ENCODE measurements at regions not wholly inside any gene's neighbourhood (a gene's known extent, or its start where the extent isn't known, plus 50 kb on each side); places are given as distances from the start of the nearest gene placed in this dataset.
A peak's percentile ranks its signal among the peaks of the same experiment; 100 is the strongest.

- no peak for DNase-seq (ENCODE audit: low spot score)
These were observed 89.1 kb downstream of the BBS10 start for GRCh38 chr12:76259106-76259505.

- DNase-seq (ENCODE audit: low spot score) = no peak
These were observed 91.3 kb downstream of the BBS10 start for GRCh38 chr12:76256904-76257303.

GRCh38 chr12:76256321-76256720 is 91.9 kb downstream of the BBS10 start:
- no peak for DNase-seq (ENCODE audit: low spot score)

GRCh38 chr12:76255692-76256091 is 92.5 kb downstream of the BBS10 start:
- DNase-seq (ENCODE audit: low spot score) = no peak

- DNase-seq (ENCODE audit: low spot score) = no peak
These were observed 92.9 kb downstream of the BBS10 start for GRCh38 chr12:76255281-76255680.

DNA sequence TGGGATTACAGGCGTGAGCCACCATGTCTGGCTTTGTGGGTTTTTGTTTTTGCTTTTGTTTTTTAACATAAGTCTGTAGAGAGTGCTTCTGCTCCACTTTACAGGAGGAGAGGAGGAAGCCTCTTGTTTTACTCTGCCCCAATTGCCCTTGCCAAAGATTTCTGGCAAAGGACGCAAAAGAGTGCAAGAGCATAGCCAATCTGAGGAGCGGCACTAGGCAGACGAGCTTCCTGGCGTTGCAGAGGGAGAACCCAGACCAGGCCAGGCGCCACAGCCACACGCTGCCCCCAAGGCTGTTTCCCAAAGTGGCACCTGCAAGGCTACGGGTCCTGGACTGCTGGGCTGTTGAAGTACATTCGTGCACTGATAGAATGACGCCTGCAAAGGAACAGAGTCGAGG is 96.2 kb downstream of the BBS10 start:
- no peak for DNase-seq (ENCODE audit: low spot score)

GRCh38 chr12:76250256-76250655 is 98.0 kb downstream of the BBS10 start:
- no peak for DNase-seq (ENCODE audit: low spot score)

DNA sequence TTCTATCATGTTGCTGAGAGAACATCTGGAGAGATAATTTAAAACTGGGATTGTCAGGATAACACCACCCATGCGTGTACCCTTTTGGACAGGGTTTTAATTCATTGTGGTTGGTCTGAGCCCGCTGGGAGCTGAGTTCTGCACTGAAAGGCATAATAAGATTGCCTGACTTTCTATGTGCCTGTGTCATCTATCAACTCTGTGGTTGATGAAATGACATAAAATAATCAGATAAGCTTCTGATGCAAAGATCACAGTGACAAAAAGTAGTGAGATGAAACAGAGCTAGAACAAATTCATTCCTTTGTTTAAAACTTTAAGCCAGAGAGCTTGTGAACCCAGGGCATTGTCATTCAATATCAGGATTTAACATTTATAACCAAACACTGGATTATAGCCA is 98.7 kb downstream of the BBS10 start:
- DNase-seq (ENCODE audit: low spot score) = no peak

- DNase-seq (ENCODE audit: low spot score) = no peak
These were observed 100.2 kb downstream of the BBS10 start for GRCh38 chr12:76247992-76248391.

- no peak for DNase-seq (ENCODE audit: low spot score)
These were observed 101.1 kb downstream of the BBS10 start for GRCh38 chr12:76247026-76247646.

GRCh38 chr12:76246611-76247010 is 101.6 kb downstream of the BBS10 start:
- no peak for DNase-seq (ENCODE audit: low spot score)

DNA sequence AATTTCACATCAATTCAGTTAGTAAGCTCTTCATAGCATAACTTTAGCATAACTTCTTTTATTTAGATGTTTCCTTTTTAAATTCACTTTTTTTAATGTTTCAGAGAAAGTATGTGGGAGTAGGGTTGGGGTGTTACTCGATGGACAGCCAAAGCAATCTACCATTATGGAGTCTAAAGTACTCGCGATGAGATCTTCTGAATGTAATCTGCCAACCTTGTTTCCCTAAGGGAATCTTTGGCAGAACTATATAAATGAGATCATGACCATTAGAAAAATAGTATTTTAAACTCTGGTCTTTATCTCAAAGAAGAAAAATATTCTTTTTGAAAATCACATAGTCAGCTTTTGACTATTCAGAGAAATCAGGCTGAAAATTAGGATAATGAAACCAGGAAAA is 103.9 kb downstream of the BBS10 start:
- DNase-seq (ENCODE audit: low spot score) = no peak

- DNase-seq (ENCODE audit: low spot score) = no peak
These were observed 105.2 kb downstream of the BBS10 start for GRCh38 chr12:76242813-76243550.

- no peak for DNase-seq (ENCODE audit: low spot score)
These were observed 106.8 kb downstream of the BBS10 start for GRCh38 chr12:76241371-76241770.

- no peak for DNase-seq (ENCODE audit: low spot score)
These were observed 107.9 kb downstream of the BBS10 start for GRCh38 chr12:76240281-76240680.

GRCh38 chr12:76238688-76239087 is 109.5 kb downstream of the BBS10 start:
- no peak for DNase-seq (ENCODE audit: low spot score)

DNA sequence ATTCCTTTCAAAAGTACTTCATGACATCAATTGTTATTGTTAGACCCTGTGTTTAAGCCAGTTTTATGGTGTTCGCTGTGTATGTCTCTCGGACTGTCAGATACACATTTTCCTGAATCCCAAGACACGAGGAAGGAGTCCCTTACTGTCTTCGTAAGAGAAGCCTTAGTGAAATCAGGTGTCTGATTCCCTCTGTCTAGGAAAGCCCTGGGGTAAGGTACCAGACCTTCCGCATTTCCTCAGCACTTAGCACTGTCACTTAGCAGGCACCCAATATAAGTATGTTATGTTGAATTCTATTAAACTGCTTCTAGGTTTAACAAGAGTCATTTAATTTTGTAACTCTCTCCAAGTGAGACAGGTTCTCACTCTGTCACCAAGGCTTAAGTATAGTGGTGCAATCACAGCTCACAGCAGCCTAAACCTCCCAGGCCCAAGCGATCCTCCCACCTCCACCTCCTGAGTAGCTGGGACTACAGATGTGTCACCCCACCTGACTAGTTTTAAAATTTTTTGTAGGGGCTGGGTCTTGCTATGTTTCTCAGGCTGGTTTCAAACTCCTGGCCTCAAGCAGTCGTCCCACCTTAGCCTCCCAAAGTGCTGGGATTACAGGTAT is 111.0 kb downstream of the BBS10 start:
- no peak for DNase-seq (ENCODE audit: low spot score)

DNA sequence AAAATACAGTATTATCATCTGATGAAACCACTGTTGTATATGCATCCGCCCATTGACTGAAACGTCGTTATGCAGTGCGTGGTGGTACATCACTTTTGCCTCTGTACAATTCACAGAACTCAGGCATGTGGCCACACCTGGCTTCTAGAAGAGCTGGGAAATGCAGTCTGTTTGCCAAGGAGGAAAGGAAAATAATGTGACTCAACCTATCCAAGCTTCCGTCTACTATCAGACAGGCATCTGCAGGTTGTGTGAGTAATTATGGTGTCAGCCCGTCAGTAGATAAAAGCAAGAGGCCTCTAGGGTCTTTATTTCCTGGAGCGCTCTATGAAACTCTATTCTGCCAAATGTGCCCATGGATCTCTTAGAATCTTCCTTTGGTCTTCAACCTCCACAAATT is 111.6 kb downstream of the BBS10 start:
- DNase-seq (ENCODE audit: low spot score) = peak; percentile 82

DNA sequence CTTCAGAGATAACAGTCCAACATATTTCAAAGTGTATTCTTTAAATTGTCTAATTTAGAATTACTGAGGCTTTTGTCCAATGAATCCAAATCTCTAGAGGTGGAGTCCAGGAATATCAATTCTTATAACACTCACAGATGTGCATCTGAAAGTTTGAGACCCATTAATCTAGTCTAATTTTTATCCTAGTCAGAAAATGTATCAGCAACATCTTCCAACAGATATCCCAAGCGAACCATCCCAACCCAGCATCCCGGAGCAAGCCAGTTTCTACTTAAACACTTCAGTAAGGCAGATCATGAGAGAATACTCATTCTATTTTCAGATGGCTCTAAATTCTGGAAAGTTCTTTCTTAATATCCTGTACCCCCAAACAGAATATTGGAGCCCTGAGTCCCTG is 113.5 kb downstream of the BBS10 start:
- DNase-seq (ENCODE audit: low spot score) = no peak

DNA sequence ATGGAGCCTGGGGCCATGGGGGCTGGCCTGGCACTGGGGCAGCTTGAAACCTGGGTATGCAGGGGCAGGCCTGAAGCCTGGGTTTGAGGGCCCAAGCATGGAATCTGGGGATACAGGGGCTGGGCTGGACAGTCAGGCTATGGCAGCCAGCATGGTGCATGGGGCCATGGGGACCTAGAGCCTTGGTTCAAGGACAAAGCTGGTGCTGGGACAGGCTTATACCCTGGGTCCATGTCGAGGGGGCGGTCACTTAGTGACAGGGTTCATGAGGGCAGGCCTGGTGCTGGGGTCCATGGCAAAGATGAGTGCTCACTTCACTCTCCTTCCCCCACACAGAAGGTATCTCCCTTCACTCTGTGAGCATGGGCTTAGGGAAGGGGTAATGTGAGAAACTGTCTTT is 116.2 kb downstream of the BBS10 start:
- no peak for DNase-seq (ENCODE audit: low spot score)

DNA sequence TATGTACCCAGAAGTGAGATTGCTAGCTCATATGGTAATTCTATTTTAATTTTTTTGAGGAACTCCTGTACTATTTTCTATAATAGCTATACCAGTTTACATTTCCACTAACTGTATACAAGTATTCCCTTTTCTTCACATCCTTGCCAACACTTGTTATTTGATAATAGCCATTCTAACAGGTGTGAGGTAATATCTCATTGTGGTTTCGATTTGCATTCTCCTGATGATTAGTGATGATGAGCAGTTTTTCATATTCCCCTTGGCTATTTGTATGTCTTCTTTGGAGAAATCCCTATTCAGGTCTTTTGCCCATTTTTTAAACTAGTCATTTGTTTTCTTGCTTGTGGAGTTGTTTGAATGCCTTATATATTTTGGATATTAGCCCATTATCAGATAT is 121.3 kb downstream of the BBS10 start:
- no peak for DNase-seq (ENCODE audit: low spot score)

GRCh38 chr12:76226397-76226796 is 121.8 kb downstream of the BBS10 start:
- no peak for DNase-seq (ENCODE audit: low spot score)

GRCh38 chr12:76223869-76224268 is 124.3 kb downstream of the BBS10 start:
- no peak for DNase-seq (ENCODE audit: low spot score)

DNA sequence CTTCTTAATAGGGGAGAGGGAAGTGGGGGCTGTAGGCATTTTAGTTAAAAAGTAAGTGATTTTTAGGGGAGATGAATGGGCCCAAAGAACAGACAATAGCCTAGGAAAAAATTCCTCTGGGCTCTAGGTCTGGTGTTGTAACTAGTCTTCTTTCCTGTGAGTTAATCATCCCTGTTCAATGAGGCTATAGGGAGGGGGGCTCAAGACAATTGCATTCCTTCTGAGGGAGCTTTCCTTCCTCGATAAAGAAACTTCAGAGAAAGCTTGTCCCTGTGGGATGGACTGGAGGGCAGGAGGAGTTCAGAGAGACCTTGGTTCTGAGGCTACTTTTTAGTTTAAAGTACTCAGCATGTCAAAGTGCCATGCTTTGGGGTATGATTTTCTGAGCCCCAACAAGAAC is 127.2 kb downstream of the BBS10 start:
- no peak for DNase-seq (ENCODE audit: low spot score)
